GM23338 (cell line): ENCODE measurements at regions not wholly inside any gene's neighbourhood (a gene's known extent, or its start where the extent isn't known, plus 50 kb on each side); places are given as distances from the start of the nearest gene placed in this dataset.

ENCODE experiments used
- EZH2 ChIP-seq: fragments of 200-600 bp; sonication (generic); IDR thresholded peaks from one replicate; pipeline ENCODE4 v1.8.0; 2017; ENCODE audit warnings: antibody characterized with exemption, mild to moderate bottlenecking, low read depth; ENCODE audit not compliant: unreplicated experiment
- JUNB ChIP-seq: IDR thresholded peaks from one replicate; pipeline ENCODE4 v1.6.1; 2016; ENCODE audit warnings: antibody characterized with exemption; ENCODE audit not compliant: unreplicated experiment
- POLR2AphosphoS5 ChIP-seq: IDR thresholded peaks from 2 replicates; pipeline ENCODE4 v1.6.1; 2016; ENCODE audit warnings: antibody characterized with exemption, low read depth
- STAT1 ChIP-seq: IDR thresholded peaks from one replicate; pipeline ENCODE4 v1.6.1; 2016; ENCODE audit warnings: antibody characterized with exemption; ENCODE audit not compliant: unreplicated experiment
- TF ChIP-seq, protein P1 (sequence below), 2 experiments: fragments of 200-600 bp in 1 of 2; sonication (generic) in 1 of 2; conservative IDR thresholded peaks; 2 replicates each; pipeline versions ENCODE4 v1.5.1 to v1.6.1; 2016 to 2017; ENCODE audit warnings: antibody characterized with exemption in 2 of 2, low read depth in 2 of 2, mild to moderate bottlenecking in 2 of 2, moderate library complexity in 1 of 2

DNA sequence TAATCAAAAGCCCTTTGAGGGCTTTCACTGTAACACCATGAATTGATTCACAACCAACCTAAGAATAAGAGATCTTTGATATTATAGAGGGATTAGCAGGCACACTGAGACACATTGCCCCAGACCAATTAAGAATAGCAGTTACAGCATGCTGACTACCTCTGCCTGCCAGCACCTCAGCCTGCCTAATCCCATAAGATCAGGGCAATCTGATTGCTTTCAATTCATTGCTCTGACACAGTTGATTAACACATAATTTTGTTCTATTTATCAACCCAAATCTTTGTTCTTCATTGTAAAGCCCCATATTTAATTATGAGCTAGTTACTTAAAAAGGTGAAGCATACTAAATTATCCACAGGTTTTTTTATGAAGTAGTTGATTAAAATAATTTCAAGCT lies 548.8 kb upstream of the ZP4 start:
- TF ChIP-seq EZH2 (no peak), POLR2AphosphoS5 (no peak), JUNB (no peak), STAT1 (no peak)
- TF ChIP-seq, protein P1, sequence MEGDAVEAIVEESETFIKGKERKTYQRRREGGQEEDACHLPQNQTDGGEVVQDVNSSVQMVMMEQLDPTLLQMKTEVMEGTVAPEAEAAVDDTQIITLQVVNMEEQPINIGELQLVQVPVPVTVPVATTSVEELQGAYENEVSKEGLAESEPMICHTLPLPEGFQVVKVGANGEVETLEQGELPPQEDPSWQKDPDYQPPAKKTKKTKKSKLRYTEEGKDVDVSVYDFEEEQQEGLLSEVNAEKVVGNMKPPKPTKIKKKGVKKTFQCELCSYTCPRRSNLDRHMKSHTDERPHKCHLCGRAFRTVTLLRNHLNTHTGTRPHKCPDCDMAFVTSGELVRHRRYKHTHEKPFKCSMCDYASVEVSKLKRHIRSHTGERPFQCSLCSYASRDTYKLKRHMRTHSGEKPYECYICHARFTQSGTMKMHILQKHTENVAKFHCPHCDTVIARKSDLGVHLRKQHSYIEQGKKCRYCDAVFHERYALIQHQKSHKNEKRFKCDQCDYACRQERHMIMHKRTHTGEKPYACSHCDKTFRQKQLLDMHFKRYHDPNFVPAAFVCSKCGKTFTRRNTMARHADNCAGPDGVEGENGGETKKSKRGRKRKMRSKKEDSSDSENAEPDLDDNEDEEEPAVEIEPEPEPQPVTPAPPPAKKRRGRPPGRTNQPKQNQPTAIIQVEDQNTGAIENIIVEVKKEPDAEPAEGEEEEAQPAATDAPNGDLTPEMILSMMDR (conservative IDR thresholded peaks at IDR 0.05; ENCODE audit: low read depth in 2 of 2), result no peak
